ENCODE measurements at regions not wholly inside any gene's neighbourhood (a gene's known extent, or its start where the extent isn't known, plus 50 kb on each side); places are given as distances from the start of the nearest gene placed in this dataset.
A peak's percentile ranks its signal among the peaks of the same experiment; 100 is the strongest.

- TF ChIP-seq HOMEZ (CRISPR knock-in tag; IDR thresholded peaks at IDR 0.05) (no peak), NFIC (IDR thresholded peaks at IDR 0.05) (peak; percentile 98), HCFC1 (IDR thresholded peaks at IDR 0.05; ENCODE audit: low read depth, low read length) (no peak), ZFP36 (IDR thresholded peaks at IDR 0.05; ENCODE audit: low read depth, low read length, partially characterized antibody) (no peak), AFF4 (CRISPR knock-in tag; IDR thresholded peaks at IDR 0.05) (no peak), CREB5 (CRISPR knock-in tag; IDR thresholded peaks at IDR 0.05) (no peak), PRPF4 (IDR thresholded peaks at IDR 0.05; ENCODE audit: insufficient read depth, low read depth, low read length, poor library complexity, severe bottlenecking) (no peak), POLR2G (IDR thresholded peaks at IDR 0.05; ENCODE audit: low read depth, low read length) (no peak)
These were observed 61.0 kb upstream of the NBPF3 start (continued) for GRCh38 chr1:21378705-21379494.

Measured in K562 (cell line).